ENCODE measurements at regions not wholly inside any gene's neighbourhood (a gene's known extent, or its start where the extent isn't known, plus 50 kb on each side); places are given as distances from the start of the nearest gene placed in this dataset.
"Not testable (repeated sequence)": the region's sequence is repeated elsewhere in the genome, so short reads cannot be mapped to it uniquely, and the experiment has no call there.

DNA sequence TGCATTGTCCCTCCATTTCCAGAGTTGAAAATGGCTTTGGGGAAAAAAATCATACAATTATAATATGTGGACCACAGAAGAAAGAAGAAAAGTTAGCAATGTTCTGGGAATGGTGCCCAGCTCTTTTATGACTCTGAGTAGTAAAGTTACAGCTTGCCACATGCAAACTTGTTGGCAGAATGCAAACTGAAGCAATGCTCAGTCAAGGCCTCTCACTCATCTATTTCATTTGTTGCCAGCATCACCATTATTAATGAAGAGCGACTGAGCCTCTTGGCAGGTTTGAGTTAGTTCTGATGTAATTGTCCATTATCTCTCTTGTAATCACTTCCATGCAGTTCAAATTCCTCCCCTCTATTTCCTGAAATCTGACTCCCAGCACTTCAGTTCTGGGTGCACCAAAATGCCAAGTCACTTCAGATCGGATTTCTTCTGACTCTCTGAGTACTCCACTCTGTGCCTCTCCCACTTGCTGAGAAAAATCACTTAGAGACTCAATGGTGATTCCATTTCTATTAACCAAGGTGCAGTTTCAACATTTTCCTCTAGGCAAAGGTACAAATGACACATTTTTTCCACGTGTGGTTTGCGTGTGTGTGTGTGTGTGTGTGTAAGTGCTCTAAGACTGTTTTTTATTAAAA is 154.4 kb upstream of the STMND1 start:
- no peak for DNase-seq

DNA sequence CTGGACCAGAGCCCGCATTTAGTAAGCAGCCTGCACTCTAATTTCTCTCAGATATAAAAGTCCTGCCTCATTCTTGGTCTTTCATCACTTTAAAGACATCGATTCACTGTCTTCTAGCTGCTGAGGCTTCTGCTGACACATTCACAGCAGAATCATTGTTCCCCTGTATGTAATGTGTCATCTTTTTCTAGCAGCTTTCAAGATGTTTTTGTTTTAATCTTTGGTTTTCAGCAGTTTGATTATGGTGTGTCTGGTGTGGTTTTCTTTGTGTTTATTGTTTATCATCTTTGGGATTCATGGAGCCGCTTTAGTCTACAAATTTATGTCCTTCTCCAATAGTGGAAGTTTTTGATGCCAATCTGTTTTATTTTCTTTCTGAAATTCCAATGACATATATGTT is 157.3 kb upstream of the STMND1 start:
- DNase-seq, result no peak

DNA sequence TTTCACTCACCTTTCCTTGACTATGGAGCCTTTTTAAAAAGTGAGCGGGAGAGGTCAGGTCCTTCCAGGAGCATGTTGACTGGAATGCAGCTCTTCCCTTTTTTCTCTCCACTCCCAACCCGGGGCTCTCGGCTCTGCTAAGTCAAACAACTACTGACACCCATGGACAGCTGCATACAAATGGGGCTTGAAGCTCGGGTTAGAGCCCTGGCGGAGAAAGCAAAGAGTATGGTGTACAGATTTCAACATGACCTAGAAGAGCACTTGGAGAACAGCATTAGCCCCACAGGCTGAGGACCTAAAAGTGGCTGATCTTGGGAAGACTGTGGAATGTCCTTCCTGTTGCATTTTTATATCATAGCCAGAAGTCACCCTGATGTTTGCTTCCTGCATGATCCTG is 162.0 kb upstream of the STMND1 start:
- DNase-seq, result no peak

- DNase-seq, result no peak
These were observed 162.5 kb upstream of the STMND1 start for GRCh38 chr6:16939351-16939750.

GRCh38 chr6:16936893-16937292 is 165.0 kb upstream of the STMND1 start:
- DNase-seq, result no peak

DNA sequence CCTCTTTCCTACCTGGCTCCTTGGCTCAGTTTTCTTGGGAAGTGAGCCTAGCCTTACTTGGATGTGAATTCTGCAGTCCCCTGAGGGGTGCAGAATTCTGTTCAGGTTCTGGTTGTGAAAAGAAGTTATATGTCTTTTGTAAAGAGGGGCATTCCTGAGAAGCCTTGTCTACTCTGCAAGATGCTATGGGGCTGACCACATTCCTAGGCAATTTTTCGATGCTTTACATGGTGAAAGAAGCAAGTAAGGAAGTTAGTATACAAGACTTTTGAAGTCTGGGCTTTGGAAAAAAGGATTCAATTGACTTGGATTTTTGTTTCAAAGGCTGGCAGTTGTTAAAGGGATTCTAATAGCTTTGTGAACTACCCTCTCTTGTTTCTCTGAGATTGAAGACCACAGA is 167.9 kb upstream of the STMND1 start:
- DNase-seq, result no peak

GRCh38 chr6:16933532-16933931 is 168.3 kb upstream of the STMND1 start:
- no peak for DNase-seq

DNA sequence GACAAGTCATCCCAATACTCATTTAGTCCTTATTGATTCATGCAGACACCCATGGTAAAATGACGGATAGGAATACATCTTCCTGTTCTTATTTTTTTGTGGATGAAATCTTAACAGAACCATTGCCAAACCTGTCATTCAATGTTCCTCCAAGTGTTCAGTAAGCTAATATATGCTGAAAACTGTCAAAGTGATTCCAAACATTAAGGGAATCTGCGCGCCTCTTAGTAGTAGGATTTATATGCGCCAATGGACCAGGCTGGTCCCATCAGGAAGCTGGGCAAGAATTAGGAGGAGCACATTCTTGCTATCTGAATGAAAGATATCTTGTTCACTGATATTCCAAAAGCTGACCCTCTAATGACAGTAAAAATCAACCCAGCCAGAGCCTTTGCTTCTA is 168.9 kb upstream of the STMND1 start:
- no peak for DNase-seq

DNA sequence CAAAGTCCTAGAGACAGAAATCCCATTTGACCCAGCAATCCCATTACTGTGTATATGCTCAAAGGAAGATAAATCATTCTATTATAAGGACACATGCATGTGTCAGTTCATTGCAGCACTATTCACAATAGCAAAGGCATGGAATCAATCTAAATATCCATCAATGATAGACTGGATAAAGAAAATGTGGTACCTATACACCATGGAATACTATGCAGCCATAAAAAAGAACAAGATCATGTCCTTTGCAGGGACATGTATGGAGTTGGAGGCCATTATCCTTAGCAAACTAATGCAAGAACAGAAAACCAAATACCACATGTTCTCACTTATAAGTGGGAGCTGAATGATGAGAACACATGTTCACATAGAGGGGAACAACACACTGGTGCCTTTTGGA is 169.8 kb upstream of the ATXN1 start:
- not testable (repeated sequence) for DNase-seq

DNA sequence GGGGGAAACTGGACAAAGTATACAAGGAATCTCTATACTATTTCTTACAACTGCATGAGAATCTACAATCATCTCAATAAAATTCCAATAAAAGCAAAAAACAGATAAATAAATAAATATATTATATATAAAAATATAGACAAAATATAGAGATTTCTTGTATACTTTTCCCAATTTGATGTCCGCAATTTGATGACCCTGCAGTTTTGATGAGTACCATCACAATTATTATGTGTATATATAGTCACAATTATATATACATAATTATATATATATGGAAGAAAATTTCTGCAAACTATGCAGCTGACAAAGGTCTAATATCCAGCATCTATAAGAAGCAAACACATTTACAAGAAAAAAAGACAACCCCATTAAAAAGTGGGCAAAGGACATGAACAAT is 169.2 kb upstream of the ATXN1 start:
- no peak for DNase-seq

DNA sequence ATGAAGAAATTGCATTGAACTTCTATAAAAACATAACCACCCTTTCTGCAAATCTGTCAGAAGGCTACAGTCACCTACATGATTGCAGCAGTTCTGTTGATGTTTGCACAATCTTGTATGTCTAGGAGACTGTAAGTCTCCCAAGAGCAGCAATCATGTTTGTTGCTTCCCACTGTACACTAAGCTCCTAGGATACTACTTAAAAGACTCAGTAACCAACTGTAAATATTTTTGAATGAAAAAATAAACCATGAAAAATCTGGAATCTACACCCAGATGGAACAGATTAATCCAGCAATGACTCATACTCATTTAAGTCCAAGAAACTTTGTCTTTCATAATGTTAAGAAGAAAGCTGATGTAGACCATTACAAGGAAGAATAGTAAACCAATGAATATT is 168.5 kb upstream of the ATXN1 start:
- no peak for DNase-seq

- DNase-seq, result no peak
These were observed 167.1 kb upstream of the ATXN1 start for GRCh38 chr6:16928387-16928786.

DNA sequence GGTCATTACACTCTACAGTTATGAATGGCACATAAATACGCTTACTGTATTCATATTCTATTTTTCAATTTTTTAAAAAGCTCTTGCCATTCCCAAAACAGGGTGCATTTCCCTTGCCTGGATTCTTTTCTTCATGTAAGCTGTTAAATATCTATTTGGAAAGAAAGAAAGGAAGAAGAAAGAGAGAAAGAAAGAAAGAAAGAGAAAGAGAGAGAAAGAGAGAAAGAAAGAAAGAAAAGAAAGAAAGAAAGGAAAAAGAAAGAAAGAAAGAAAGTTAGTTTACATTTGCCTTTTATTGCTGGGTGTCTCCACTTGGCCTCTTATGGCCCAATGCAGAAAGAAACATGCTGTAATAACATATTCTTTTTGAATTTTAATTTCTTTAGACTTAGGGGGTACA is 165.9 kb upstream of the ATXN1 start:
- no peak for DNase-seq

- no peak for DNase-seq
These were observed 164.2 kb upstream of the ATXN1 start for GRCh38 chr6:16925461-16925860.

- no peak for DNase-seq
These were observed 161.0 kb upstream of the ATXN1 start for GRCh38 chr6:16922282-16922681.

GRCh38 chr6:16921399-16922110 is 160.3 kb upstream of the ATXN1 start:
- DNase-seq, result no peak

DNA sequence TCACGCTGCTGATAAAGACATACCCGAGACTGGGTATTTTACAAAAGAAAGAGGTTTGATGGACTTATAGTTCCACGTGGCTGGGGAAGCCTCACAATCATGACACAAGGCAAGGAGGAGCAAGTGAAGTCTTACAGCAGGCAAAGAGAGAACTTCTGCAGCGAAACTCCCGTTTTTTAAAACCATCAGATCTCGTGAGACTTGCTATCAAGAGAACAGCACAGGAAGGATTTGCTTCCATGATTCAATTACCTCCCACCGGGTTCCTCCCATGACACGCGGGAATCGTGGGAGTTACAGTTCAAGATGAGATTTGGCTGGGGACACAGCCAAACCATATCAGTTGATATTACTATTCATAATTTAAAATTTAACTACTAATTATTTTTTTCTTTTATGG is 157.3 kb upstream of the ATXN1 start:
- DNase-seq, result no peak

- no peak for DNase-seq
These were observed 152.9 kb upstream of the ATXN1 start for GRCh38 chr6:16914184-16914583.

DNA sequence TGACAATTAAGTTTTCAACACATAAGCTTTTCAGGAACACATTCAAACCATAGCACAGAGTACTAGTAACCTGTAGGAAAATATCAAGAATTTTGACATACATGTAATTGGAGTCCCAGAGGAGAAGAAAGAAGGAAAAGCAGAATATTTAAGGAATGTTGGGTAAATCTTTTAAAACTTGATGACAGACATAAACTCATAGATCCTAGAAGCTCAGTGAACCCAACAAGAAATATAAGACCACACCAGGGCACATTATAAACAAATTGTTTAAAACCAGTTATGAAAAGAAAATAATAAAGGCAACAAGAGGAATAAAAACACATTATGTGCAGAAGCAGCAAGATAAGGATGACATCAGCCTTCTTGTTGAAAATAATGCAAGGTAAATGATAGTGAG is 151.5 kb upstream of the ATXN1 start:
- no peak for DNase-seq

DNA sequence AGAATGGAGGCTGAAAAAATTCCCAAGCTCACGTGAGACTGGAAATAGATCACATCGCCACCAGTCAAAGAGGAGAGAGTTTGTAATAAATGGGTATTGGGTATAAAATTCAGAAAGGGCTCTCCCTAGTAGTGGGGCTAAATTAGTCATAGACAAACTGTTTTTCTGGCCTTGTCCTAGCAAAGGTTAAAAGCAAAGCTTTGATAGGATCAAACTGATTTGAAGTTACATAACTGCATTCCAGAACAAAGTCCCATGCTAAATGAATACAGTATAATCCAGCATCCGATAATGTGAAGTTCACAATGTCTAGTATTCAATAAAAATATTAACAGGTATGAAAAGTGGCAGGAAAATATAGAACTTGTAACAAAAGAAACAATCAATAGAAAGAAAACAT is 149.8 kb upstream of the ATXN1 start:
- no peak for DNase-seq

DNA sequence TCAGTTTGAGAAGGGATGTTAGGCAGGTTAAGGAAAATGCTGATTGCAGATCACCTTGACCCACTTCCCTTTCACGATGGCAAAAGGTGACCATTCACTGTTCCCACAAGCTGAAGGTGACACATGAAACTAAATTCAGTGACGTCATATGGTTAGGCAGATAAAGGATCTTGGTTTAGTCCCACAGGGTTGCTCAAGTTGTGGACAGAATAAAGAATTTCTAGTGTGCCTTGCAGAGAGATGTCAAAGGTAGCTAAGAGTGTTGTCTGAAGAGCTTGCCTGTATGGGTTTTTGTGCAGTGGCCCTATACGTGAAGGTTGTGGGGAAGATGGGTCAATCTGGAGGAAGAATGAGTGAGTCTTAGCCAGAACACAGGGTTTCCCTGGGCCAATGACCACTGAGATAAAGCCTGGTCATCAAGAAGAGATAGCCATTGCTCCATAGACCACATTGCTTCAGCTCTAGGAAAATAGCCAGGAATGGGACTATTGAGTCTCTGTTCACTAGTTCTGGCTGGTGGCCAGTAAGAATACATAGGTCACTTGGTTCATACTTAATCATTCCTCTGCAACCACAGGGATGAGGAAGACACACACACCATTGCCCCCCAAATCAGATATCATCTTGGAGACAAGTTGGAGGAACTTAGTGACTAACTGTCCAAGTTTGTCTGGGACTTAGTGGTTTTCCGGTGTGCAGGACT is 148.5 kb upstream of the ATXN1 start:
- DNase-seq, result no peak

DNA sequence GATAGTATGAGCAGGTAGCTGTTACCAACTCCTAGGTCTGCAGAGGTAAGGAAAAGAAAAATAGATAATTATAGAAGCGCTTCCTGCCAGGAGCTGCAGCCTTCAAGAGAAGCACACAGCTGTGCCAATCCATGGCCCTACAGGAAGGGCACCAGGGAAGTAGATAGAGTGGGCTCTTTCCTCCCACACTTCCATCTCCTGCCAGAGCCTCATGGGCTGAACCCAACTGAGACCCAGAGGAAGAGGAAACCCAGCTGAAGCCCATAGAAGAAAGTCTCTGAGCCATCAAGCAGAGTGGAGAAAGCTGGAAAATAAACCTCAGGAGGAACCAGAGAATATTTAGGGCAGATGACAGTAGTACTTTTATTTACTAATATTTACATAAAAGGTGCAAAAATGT is 146.7 kb upstream of the ATXN1 start:
- no peak for DNase-seq

- DNase-seq, result no peak
These were observed 143.7 kb upstream of the ATXN1 start for GRCh38 chr6:16904957-16905356.

GRCh38 chr6:16903470-16903869 is 142.2 kb upstream of the ATXN1 start:
- no peak for DNase-seq
